C4-2B (cell line): ENCODE measurements at regions not wholly inside any gene's neighbourhood (a gene's known extent, or its start where the extent isn't known, plus 50 kb on each side); places are given as distances from the start of the nearest gene placed in this dataset.

ENCODE experiments used
- H3K27ac ChIP-seq: fragments of 450-650 bp; 2 replicates; pipeline ENCODE4 v1.5.1; 2017
- CTCF ChIP-seq: fragments of 450-650 bp; conservative IDR thresholded peaks from 2 replicates; pipeline ENCODE4 v1.5.1; 2017; ENCODE audit warnings: mild to moderate bottlenecking
- ZFX ChIP-seq: fragments of 450-650 bp; IDR thresholded peaks from 2 replicates; pipeline ENCODE4 v1.6.1; 2017

GRCh38 chr4:27272217-27272616, 411.6 kb downstream of the STIM2 start:
- H3K27ac ChIP-seq: no peak overlapping the region
- TF ChIP-seq ZFX: no peak
- no peak for TF ChIP-seq CTCF

- TF ChIP-seq ZFX: no peak
- TF ChIP-seq CTCF: no peak
- no peak overlapping the region for H3K27ac ChIP-seq
Observed at GRCh38 chr4:27276307-27277073, 415.8 kb downstream of the STIM2 start.

- no peak overlapping the region for H3K27ac ChIP-seq
- TF ChIP-seq ZFX (no peak), CTCF (no peak)
Observed at GRCh38 chr4:27278615-27279375, 418.2 kb downstream of the STIM2 start.

GRCh38 chr4:27288496-27288895, 427.9 kb downstream of the STIM2 start:
- H3K27ac ChIP-seq: no peak overlapping the region
- TF ChIP-seq ZFX: no peak
- TF ChIP-seq CTCF: no peak

- TF ChIP-seq ZFX: no peak
- TF ChIP-seq CTCF: no peak
- no peak overlapping the region for H3K27ac ChIP-seq
Observed at GRCh38 chr4:27289704-27290103, 429.1 kb downstream of the STIM2 start.

- H3K27ac ChIP-seq: no peak overlapping the region
- no peak for TF ChIP-seq ZFX
- no peak for TF ChIP-seq CTCF
Observed at GRCh38 chr4:27293831-27294230, 433.2 kb downstream of the STIM2 start.

GRCh38 chr4:27304751-27305150, 444.1 kb downstream of the STIM2 start:
- TF ChIP-seq CTCF (no peak), ZFX (no peak)
- no peak overlapping the region for H3K27ac ChIP-seq
